ENCODE measurements at regions not wholly inside any gene's neighbourhood (a gene's known extent, or its start where the extent isn't known, plus 50 kb on each side); places are given as distances from the start of the nearest gene placed in this dataset.

- TF ChIP-seq ZFX (IDR thresholded peaks at IDR 0.05; ENCODE audit: borderline replicate concordance): no peak
- TF ChIP-seq, protein P1, sequence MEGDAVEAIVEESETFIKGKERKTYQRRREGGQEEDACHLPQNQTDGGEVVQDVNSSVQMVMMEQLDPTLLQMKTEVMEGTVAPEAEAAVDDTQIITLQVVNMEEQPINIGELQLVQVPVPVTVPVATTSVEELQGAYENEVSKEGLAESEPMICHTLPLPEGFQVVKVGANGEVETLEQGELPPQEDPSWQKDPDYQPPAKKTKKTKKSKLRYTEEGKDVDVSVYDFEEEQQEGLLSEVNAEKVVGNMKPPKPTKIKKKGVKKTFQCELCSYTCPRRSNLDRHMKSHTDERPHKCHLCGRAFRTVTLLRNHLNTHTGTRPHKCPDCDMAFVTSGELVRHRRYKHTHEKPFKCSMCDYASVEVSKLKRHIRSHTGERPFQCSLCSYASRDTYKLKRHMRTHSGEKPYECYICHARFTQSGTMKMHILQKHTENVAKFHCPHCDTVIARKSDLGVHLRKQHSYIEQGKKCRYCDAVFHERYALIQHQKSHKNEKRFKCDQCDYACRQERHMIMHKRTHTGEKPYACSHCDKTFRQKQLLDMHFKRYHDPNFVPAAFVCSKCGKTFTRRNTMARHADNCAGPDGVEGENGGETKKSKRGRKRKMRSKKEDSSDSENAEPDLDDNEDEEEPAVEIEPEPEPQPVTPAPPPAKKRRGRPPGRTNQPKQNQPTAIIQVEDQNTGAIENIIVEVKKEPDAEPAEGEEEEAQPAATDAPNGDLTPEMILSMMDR (IDR thresholded peaks at IDR 0.05): no peak
- no peak overlapping the region for H3K27ac ChIP-seq
Measured at GRCh38 chr5:159657771-159658170, 258.5 kb upstream of the ADRA1B start.

DNA sequence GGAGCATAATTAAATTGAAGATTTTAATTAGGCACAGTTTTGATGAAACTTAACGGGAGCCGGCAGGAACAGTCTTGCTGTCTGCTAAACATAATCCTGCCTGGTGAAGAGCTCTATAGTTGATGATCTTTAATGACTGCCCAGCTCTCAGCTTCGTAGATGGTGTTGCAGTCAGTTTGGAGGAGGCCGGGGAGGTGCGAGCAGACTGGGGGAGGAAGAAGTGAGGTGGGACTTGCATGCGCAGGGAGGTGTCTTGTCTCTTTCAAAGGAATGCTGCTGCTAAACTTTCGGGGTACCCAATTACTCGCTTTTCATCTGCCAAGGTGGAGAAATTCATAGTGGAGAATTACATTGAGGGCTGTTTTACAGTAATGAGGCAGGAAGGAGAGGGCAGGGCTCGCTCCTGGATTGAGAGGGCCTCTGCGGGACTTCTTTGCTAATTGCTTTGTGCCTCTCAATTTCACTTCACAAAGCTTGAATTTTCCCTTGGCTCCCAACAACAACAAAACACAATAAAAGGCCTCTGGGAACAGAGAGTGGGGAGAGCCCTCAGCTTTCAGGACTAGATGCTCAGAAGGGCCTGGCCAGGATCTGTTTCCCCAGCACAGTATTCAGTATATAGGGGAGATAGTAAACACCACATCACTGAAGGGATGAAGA lies 257.9 kb upstream of the ADRA1B start:
- TF ChIP-seq, protein P1 (IDR thresholded peaks at IDR 0.05): no peak
- TF ChIP-seq ZFX (IDR thresholded peaks at IDR 0.05; ENCODE audit: borderline replicate concordance): no peak

DNA sequence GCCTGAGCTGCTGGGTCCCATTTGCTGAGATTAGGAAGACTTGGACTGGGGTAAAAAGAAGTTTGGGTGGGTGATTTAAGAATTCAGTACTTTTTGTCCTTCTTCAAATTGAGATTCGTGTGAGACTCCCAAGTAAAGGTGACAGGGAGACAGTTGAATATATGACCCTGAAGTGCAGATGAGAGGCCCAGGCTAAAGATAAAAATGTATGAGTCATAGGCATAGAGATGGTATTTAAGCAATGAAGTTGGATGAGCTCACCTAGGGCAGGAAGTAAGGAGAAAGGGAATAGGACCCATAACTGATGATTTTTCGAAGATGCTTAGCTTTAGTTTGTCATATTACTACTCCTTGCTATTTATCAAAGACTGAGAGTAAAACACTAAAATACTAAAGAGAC lies 255.9 kb upstream of the ADRA1B start:
- H3K27ac ChIP-seq: no peak overlapping the region
- no peak for TF ChIP-seq ZFX (IDR thresholded peaks at IDR 0.05; ENCODE audit: borderline replicate concordance)
- TF ChIP-seq, protein P1 (IDR thresholded peaks at IDR 0.05): no peak

More for the DNA sequence above, 257.9 kb upstream of the ADRA1B start:
- no peak overlapping the region for H3K27ac ChIP-seq

DNA sequence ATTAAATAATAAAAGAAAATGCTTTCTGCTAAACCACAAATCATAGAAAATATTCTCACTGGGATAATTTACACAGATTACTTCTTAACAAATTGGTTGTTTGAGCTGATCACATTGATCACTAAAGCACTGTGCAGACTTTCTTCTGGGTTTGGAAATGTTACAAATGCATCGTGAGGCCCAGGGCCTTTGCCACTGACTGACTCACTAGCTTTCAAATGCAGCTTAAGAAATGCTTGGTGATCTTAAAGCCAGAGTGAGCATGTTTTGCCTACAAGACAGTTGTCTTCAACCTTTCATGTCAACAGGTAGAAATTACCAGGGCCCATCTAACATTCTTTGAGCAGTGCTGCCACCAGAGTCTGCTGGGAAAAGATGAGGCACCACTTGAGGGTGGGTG lies 252.3 kb upstream of the ADRA1B start:
- TF ChIP-seq, protein P1 (IDR thresholded peaks at IDR 0.05): no peak
- no peak for TF ChIP-seq ZFX (IDR thresholded peaks at IDR 0.05; ENCODE audit: borderline replicate concordance)
- H3K27ac ChIP-seq: no peak overlapping the region

DNA sequence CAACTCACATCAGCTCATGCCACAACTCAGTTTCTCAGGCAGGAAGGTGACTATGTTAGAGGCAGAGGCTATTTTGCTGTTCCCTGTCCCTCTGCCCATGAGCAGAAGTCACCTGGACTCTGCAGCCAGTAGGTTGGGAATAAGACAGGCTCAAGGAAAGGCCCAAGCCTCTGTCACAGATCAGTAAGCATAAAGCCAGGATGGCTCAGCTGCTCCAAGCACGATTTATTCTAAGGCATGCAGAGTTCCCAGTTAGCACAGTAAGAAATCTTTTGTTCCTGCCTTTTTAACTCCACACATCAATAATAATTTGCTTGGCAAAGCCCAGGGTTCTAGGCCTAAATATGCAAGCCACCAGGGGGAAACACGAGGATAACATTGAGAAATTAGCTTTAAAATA lies 249.0 kb upstream of the ADRA1B start:
- TF ChIP-seq ZFX (IDR thresholded peaks at IDR 0.05; ENCODE audit: borderline replicate concordance): no peak
- TF ChIP-seq, protein P1 (IDR thresholded peaks at IDR 0.05): no peak
- H3K27ac ChIP-seq: no peak overlapping the region

- no peak overlapping the region for H3K27ac ChIP-seq
- no peak for TF ChIP-seq ZFX (IDR thresholded peaks at IDR 0.05; ENCODE audit: borderline replicate concordance)
- TF ChIP-seq, protein P1 (IDR thresholded peaks at IDR 0.05): no peak
Measured at GRCh38 chr5:159668556-159668955, 247.7 kb upstream of the ADRA1B start.

- H3K27ac ChIP-seq: no peak overlapping the region
- no peak for TF ChIP-seq ZFX (IDR thresholded peaks at IDR 0.05; ENCODE audit: borderline replicate concordance)
- TF ChIP-seq, protein P1 (IDR thresholded peaks at IDR 0.05): no peak
Measured at GRCh38 chr5:159669559-159669958, 246.7 kb upstream of the ADRA1B start.
